ENCODE measurements at regions not wholly inside any gene's neighbourhood (a gene's known extent, or its start where the extent isn't known, plus 50 kb on each side); places are given as distances from the start of the nearest gene placed in this dataset.

DNA sequence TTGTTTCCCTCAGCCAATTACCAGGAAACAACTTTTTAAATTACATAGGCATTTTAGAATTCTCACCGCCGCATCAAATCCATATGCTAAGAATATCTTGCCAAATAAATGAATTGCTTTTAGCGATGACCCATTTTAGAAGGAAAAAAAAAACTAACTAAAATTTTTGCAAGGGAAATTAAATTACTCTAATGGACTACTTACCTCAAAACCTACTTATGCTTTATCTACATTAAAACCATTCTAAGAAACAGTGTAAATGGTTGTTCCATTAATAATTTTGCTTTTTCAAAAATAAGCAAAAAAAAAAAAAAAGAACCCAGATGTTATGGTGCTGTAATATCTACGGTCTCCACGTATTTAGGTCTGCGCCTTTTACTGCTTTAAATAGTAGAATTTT, 73.5 kb upstream of the CCDC150 start:
- DNase-seq (ENCODE audit: low read depth) = no peak

DNA sequence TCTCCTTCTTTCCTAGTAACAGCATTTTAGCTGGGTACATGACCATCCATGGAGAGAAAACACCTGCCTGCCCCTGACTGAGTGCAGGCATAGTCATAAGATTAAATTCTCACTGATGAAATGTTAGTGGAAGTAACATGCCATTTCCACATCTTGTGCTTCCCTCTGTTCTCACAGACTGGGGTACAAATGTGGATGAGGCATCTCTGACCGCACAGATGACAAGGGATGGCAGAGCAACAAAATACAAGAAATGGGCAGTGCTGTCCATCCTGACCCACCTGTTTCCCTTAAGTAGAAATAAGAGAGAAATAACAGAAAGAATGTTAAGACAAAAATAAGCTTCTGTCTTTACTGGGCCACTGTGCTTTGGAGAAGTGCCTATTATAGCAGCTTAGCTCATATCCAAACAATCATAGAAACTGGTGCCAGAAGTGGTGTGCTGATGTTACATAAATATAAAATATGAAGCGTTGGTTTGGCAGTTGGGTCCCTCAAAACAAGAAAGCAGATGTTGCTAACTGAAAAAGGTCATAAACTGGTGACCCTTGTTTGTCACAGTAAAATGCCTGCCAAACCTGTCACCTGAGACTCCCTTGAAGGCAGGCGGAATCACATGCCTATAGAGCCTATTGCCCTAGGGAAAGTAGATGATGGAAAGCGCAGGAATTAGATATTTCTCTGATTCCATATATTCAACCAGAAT, 72.4 kb upstream of the CCDC150 start:
- peak; percentile 47 for DNase-seq (ENCODE audit: low read depth)

DNA sequence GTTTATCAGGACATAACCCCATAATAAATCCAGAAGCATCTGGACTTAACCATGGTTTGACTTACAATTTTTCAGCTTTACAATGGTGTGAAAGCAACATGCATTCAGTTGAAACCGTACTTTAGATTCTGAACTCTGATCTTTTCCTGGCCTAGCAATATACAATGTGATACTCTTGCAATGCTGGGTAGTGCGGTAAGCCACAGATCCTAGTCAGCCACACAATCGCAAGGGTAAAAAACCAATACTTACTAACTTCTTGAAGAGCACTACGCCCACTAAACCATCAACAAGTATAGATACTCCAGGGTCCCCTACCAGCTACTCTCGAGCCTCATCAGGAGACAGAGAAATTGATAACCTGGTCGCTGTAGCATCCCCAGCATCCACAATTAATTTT, 71.0 kb upstream of the CCDC150 start:
- DNase-seq (ENCODE audit: low read depth) = no peak

DNA sequence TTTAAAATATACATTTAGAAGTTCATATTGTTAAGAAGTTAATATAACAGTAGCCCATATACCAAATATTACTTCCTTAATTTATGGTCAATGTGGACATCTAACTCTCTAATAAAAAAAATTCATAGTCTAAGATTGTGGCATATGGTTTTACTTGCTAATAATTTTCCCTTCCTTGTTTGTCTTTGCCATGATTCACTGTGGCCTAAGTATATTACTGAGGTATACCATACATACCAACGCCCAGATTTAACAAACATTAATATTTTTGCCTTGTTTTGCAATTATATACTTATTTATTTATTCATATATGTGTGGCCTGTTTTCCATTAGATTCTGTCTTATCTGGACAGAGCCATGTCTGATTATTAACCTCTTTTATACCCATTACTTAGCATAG, 54.6 kb upstream of the CCDC150 start:
- no peak for DNase-seq (ENCODE audit: low read depth)

DNA sequence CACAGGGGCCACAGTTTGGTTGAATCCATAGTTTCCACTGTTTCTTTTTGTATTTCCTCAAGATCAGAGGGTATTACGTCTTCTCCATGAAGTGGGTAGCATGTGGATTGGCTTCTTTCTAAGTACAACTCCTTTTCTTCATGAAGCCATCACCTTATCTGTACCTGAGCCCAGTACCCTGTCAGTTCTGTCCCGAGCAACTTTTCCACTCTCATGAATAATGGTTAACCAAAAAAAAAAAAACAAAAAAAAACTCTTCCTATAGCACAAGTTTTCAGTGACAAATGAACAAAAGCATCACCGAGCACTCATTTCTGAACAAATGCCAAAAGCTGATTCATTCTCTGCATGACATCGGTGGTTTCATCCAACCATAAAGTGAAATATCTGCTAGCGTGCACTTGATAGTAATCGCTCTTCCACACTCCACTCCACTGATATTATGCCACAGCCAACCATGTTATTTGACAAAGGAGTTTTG, 53.0 kb upstream of the CCDC150 start:
- DNase-seq (ENCODE audit: low read depth) = peak; percentile 77

DNA sequence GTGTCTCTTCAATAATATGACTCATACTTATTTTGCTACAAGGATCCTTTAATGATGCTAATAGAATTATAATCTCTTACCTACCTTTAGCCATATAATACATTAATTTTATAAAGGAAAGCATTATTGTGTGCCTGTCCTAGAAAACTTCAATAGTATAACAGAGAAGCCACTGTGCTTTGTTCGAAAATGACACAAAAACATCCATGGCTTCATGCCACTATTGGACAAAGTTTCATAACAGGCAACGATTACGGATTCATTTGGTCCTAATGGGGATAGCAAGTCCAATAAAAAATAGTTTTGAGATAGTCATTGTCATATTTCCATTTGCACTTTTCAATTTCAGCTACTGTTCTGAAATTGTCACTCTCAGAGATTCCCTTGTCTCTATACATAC, 52.5 kb upstream of the CCDC150 start:
- no peak for DNase-seq (ENCODE audit: low read depth)

DNA sequence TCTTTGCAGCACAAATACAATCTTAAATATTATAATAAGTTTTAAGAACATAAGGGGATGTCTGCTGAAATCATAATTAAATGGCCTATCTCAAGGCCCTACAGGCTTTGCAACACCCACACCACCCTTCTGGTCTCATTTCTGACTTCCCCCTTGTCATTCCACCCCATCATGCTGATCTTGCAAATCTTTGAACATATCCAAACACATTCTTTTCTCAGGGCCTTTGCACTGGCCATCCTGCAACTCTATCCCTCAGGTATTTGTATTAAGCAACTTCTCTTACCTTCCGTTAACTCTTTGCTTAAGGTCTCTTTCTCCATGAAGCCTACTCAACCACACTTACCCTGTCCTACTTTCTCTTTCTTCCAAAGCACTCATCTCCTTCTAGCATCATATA, 51.8 kb upstream of the CCDC150 start:
- DNase-seq (ENCODE audit: low read depth) = no peak

DNA sequence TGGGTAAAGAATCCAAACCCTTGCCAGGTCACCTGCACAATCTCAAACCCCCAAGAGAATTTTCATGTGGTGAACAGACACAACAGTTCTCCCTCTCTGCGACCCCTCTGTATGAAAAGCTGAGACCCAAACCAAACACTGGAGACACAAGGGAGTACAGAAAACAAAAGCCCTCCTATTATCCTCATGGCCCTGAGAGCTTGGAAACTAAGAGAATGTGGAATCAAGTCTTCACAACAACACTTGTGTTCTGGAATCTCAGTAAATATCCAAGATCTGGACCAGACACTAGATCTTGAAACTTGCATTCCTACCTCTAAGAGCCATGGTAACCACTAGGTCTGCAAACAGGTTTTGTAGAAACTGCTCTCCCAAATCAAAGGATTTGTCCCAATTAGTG, 50.1 kb upstream of the CCDC150 start:
- DNase-seq (ENCODE audit: low read depth) = no peak

Measured in myocyte (in vitro differentiated cells).